ENCODE measurements at regions not wholly inside any gene's neighbourhood (a gene's known extent, or its start where the extent isn't known, plus 50 kb on each side); places are given as distances from the start of the nearest gene placed in this dataset.

GRCh38 chr7:19235680-19236079, 90.5 kb upstream of the FERD3L start:
- Histone ChIP-seq H3K23ac (ENCODE audit: insufficient read length, low read depth, low read length) (no peak overlapping the region), H2AK5ac (ENCODE audit: insufficient read length, low read length) (no peak overlapping the region), H3K27me3 (ENCODE audit: insufficient read depth, low read length) (no peaks in the 10 kb centered on the region), H3K9ac (ENCODE audit: extremely low read depth, insufficient read length, low read length) (no peak overlapping the region), H3K27ac (ENCODE audit: insufficient read length, low read depth, low read length) (no peak overlapping the region), H4K8ac (replicated peaks; ENCODE audit: insufficient read length, low read depth, low read length) (no peak overlapping the region), H3T11ph (ENCODE audit: low read length) (no peak overlapping the region), H2BK15ac (ENCODE audit: low read depth, low read length) (no peak overlapping the region), H3K56ac (ENCODE audit: insufficient read length, low read depth, low read length) (no peak overlapping the region), H2AFZ (ENCODE audit: low read length) (no peak overlapping the region), H3K23me2 (ENCODE audit: insufficient read length, low read depth, low read length, poor library complexity, severe bottlenecking) (no peaks in the 10 kb centered on the region), H3K4me2 (ENCODE audit: insufficient read depth, insufficient read length, low read length) (no peak overlapping the region), H3K14ac (ENCODE audit: insufficient read depth, low read length) (no peak overlapping the region), H3K9me3 (ENCODE audit: control insufficient read depth, low read depth, low read length) (no peaks in the 10 kb centered on the region), H4K5ac (ENCODE audit: insufficient read length, low read depth, low read length) (no peak overlapping the region), H2BK120ac (ENCODE audit: low read depth, low read length, poor library complexity, severe bottlenecking) (no peak overlapping the region), H2BK12ac (ENCODE audit: insufficient read length, low read depth, low read length) (no peak overlapping the region), H3K4ac (ENCODE audit: low read depth, low read length) (no peak overlapping the region), H2BK5ac (ENCODE audit: insufficient read length, low read length) (no peak overlapping the region), H3K79me2 (ENCODE audit: insufficient read depth, low read length) (no peaks in the 10 kb centered on the region), H4K20me1 (ENCODE audit: control insufficient read depth, insufficient read depth, insufficient read length) (no peaks in the 10 kb centered on the region), H3K79me1 (ENCODE audit: insufficient read depth, low read depth, low read length, poor library complexity, severe bottlenecking) (no peaks in the 10 kb centered on the region), H3K4me1 (ENCODE audit: insufficient read depth, low read length) (no peaks in the 10 kb centered on the region), H3K18ac (ENCODE audit: insufficient read length, low read depth, low read length) (no peak overlapping the region), H2BK20ac (ENCODE audit: low read depth, low read length, poor library complexity, severe bottlenecking) (no peak overlapping the region), H4K91ac (ENCODE audit: insufficient read length, low read depth, low read length) (no peak overlapping the region)
- Mint-ChIP-seq H3K4me1 (no peaks in the 10 kb centered on the region), H3K36me3 (ENCODE audit: insufficient read depth in 1 of 3, low read depth in 3 of 3) (no peaks in the 10 kb centered on the region), H3K27ac (no peak overlapping the region), H3K27me3 (ENCODE audit: low read depth) (peaks cover 4% of the 10 kb centered on the region; the same call in 1 of the 2 replicates), H3K4me3 (no peak overlapping the region), H3K9me3 (peaks cover 0 to 3% of the 10 kb centered on the region in 2 experiments; a peak in 1 of 5 replicates)
- DNase-seq: no peak
- no CpG with 5 or more reads among the region's 5 CpGs for WGBS (ENCODE audit: extremely low coverage, insufficient read length, low lambda C conversion rate)
- TF ChIP-seq CTCF (conservative IDR thresholded peaks at IDR 0.05): no peak
